ENCODE measurements at regions not wholly inside any gene's neighbourhood (a gene's known extent, or its start where the extent isn't known, plus 50 kb on each side); places are given as distances from the start of the nearest gene placed in this dataset.

DNA sequence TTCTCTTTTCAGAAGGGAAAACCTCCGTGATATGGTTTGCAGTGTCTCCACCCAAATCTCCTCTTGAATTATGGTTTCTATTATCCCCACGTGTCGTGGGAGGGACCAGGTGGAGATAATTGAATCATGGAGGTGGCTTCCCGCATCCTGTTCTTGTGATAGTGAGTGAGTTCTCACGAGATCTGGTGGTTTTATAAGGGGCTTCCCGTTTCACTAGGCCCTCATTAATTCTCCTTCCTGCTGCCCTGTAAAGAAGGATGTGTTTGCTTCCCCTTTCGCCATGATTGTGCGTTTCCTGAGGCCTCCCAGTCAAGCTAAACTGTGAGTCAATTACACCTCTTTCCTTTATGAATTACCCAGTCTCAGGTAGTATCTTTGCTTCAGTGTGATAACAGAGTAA lies 692.7 kb upstream of the GRM7 start:
- DNase-seq (ENCODE audit: low read depth) = no peak

DNA sequence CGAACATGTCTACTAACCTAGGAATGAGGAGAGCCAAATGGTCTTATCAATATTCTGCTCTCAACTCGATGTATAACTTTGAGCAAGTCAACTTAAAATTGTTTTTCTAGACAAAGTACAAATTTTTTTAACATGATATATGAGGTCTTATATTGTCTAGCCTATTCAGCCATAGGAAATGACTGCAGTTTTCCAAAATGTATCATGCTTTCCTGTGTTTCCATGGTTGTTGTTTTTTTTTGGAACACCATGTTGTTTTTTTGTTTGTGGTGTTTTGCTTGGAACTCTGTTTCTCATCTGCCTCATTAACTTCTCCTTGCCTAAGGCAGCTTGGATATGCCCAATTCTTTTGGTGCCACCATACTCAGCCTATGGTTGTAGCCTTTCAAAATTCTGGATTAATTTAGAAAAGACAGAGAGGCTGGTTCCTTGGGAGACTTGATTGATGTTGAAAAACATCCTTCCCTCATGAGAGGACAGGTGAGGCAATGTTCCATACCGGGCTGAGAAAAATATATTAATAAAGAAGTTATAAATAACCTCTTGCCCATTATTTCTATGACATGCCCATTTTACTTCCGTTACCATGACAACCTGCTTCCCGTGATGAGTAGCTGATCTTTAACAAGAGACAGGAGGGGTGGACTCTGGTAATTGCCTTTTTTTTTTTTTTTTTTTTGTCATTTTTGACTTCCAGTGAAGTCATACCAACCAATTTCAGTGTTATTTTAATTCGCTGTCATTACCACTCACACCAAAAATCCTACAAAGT lies 687.9 kb upstream of the GRM7 start:
- no peak for DNase-seq (ENCODE audit: low read depth)

DNA sequence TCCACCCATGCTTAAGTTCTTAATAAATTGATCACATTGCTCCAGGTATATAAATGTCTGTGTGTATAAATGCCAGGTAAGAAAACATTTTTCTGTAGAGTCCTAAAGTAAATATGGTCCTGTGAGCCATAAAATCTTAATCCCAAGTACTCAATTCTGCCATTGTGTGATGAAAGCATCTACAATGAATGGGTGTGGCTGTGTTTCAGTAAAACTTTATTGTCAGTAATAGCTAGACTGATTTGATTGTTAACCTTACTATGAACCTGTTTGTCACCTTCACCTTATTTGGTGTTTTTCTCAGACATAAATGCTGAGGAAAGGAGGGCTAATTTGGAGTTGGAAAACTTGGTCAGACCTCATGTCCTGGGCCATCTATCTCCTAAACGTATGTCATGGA lies 683.5 kb upstream of the GRM7 start:
- DNase-seq (ENCODE audit: low read depth) = no peak

GRCh38 chr3:6179761-6180160 lies 681.2 kb upstream of the GRM7 start:
- no peak for DNase-seq (ENCODE audit: low read depth)

DNA sequence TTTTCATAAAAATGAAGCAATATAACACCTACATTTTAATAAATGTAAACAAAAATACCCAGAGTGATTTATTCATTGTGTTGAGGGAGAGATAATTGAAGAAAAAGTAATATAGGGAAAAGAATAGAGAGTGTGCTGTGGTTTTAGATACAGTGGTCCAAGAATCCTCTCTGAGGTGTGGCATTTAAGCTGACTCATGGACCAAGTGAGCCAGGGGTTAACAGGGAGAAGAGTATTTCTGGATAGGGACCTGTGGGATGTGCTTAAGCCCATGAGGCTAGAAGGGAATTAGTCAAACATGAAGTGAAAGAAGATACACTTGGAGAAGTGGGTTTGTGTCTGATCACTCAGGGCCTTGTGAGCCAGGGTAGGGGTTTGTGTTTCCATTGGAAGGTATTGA lies 680.7 kb upstream of the GRM7 start:
- DNase-seq (ENCODE audit: low read depth) = no peak

DNA sequence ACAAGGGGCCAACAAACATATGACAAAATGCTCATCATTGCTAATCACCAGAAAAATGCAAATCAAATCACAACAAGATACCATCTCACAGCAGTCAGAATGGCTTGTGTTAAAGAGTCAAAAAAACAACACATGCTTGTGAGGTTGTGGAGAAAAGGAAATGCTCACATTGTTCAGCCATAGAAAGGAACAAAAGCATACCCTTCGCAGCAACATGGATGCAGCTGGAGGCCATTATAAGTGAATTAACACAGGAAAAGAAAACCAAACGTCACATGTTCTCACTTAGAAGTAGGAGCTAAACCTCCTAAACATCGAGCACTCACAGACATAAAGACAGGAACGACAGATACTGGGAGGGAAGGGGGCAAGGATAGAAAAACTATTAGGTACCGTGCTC lies 678.4 kb upstream of the GRM7 start:
- DNase-seq (ENCODE audit: low read depth) = no peak

DNA sequence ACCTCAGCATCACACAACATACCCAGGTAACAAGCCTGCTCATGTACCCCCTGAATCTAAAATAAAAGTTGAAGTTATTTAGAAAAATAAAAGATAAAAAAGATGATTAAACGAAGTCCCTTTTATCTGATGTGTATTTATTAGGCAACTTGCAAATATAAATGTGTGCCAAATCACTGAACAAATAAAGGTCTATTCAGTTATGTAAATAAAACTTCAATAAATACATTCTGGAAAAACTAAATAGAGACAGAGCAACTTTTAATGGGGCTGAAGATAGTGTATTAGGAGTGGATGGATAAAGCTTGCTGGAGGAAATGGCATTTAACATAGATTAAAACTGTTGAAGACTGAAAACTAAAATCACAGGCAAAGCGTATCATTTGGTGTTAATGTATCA lies 678.0 kb upstream of the GRM7 start:
- no peak for DNase-seq (ENCODE audit: low read depth)

- no peak for DNase-seq (ENCODE audit: low read depth)
These were observed 671.5 kb upstream of the GRM7 start for GRCh38 chr3:6189384-6189783.

- DNase-seq (ENCODE audit: low read depth) = no peak
These were observed 656.0 kb upstream of the GRM7 start for GRCh38 chr3:6204891-6205290.

DNA sequence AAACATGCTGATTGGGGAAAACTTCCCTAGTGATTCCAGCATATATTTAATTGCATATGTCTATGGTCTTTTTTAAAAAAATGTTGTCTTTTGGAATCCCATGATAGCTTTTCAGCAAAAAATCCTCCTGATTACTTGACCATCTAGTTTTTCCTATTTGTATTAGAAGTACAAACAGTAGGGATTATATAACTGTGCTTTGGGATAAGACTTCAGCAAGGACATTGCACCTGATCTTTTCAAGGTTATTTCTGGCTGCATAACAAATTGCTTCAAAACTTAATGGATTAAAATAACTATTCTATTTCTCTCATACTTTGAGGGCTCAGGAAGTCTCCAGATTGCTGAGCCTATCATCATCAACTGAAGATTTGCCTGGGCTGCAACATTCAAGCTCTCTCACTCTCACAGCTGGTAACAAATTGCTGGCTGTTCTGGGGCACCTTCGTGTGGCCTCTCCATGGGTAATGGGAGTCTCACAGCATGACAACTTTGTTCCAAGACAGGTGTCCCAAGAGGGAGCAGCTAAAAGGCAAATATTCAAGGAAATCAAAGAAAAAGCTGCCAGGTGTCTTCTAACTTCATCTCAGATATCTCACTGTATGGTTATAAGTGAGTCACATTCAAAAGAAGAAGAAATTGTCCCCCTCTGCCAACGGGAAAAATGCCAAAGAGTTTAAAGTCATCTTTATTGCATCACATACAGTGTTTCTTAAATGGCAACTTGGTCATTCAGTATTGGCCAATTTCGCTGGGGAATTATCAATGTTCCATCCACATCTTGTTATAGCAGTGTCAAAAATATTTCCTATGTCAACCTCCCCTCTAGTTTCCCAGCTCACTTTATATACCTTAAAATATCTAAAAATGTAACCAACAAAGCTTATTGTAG lies 644.5 kb upstream of the GRM7 start:
- DNase-seq (ENCODE audit: low read depth) = no peak

DNA sequence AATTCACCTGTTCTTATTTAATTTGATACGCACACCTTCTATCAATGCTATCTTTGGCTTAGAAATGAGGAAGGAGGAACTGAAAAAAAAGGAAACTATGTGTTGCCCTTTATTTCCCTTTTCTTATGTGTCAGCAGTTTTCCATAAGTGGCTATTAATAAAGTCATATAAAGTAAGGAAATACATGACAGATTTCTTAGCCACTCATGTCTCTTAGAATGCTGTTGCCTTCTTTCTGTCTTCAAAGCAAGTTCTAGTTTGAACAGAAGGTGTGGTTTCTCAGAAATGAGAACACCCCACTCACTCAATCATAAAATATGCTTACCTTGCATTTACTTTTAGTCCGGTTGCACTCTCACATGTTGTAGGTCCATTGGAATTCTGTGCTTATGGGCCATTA lies 640.5 kb upstream of the GRM7 start:
- no peak for DNase-seq (ENCODE audit: low read depth)

GRCh38 chr3:6222069-6222468 lies 638.8 kb upstream of the GRM7 start:
- DNase-seq (ENCODE audit: low read depth) = no peak

DNA sequence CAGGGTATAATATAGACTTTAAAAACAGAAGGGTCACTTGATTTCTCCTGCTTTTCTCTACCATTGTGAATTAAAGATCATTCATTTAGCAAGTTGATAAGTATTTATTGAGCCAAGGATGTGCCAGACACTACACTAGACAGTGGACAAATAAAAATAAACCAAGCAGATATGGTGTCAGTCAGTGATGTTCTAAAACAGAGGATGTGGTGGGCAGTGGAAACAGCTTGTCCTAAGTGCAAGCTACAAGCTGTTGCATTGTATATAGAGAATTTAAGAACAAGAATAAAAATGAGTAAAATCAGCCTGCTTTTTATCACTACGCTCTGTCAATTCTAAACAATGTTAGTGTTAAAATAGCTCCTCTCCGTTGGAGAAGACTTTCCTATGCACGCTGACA lies 637.3 kb upstream of the GRM7 start:
- no peak for DNase-seq (ENCODE audit: low read depth)

DNA sequence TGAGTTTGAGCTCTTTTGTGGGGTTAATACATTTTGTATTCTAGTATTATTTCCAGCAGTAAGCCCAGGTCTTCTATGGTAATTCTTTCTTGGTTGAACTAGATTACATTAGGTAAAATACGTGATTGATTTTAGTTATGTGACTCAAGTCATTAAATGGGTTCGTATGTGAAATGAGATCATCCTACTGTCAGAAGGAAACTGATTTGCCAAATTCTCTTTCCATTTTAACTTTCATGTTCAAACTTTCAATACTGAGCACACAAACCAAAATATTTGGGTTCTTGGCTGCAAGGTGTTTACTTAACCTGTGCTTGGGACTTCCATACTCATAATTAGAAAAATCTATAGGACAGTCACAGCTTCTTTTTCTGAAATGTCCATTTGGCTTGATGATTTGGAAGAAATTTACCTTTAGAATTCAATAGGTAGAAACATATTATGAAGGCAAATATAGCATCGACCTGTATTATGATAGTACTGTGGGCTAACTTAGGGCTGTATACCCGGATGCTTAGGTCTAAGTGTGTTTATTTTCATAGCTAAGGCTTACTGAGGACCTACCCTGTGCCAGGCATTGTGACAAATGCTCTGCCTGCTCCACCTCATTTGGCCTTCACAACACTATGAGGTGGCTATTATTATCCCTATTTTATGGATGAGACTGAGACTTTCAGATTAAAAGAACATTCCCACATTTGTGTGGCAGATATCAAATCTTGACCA lies 631.8 kb upstream of the GRM7 start:
- DNase-seq (ENCODE audit: low read depth) = no peak

DNA sequence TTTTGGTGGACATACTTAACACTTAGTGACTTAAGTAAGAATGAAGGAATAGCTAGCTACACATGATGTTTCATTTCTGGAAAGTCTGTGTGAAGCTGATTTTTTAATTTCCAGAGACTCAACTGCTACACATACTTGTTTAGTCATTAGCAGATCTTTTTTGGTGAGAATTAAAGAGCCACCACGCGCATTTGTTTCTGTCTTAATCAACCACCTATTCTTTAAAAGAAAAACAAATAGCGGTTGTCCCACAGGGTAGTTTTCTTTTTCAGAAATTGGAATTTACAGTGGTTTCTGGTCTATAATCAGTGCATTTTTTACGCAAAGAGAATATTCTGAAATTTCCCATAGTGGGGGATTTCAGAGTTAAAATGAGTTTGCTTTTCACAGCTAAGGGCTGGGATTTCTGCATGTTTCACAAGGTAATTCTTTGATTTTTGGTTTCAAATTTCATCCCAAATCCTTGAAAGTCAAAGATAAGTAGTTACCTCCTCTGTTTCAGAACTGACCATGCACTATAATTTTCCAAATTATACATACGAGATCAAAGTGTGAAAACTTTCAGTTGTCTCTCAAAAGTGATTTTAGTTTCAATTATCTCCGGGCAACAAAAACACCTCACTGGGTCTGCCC lies 631.0 kb upstream of the GRM7 start:
- no peak for DNase-seq (ENCODE audit: low read depth)

DNA sequence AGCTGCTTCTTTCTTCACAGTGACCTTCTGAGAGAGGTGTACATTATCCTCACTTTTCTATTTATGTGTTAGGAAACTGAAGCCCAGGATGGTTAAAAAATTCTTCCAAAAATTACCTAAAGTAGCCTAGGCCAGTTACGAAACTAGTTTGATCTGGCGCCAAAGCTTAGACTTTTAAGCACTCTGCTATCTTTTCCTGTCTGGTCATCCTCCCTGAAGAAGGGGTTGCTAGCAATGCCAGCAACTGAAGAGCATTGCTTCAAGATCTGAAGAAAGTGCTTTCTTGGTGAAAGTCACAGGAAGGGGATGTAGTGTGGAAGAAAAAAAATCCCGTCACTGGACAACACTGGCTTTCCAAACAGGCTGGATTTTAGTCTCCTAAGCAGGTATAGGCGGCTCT lies 618.8 kb upstream of the GRM7 start:
- DNase-seq (ENCODE audit: low read depth) = no peak

DNA sequence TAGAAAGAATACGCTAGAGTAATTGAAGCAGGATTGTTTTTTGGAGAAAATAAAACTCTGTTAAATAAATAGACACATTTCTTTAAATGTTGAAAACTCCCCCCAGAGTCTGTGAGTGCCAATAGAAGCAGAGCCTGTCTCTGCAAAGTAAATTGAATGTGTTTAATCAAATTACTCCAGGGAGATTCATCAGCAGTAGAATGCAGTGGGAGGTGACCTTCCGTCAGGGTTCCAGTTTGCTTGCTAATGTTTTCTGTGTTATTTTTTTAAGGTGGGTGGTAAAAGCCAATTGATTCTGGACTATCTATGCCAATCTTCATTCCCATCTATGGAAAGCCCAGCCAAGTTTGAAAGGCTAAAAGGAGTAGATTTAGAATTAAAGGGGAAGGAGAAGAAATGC lies 612.4 kb upstream of the GRM7 start:
- DNase-seq (ENCODE audit: low read depth) = no peak

DNA sequence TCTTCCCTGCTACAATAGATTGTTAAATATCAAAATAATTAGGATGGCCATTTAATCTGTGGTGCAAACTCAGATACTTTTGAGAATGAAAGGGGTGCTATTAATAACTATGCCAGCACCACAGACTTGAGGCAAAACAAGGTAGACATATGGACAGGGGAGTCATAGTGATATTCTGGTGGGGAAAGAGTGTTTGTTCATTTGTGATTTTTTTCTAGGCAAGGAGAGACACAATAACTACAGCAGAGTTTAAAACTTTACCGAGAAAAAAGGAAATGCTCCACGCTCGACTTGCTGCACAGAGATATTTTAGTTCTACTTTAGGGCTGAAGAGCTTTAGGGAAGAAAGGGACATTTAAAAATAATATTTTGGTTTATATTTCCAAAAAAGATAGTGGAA lies 611.2 kb upstream of the GRM7 start:
- DNase-seq (ENCODE audit: low read depth) = no peak

- DNase-seq (ENCODE audit: low read depth) = no peak
These were observed 610.7 kb upstream of the GRM7 start for GRCh38 chr3:6250167-6250566.

DNA sequence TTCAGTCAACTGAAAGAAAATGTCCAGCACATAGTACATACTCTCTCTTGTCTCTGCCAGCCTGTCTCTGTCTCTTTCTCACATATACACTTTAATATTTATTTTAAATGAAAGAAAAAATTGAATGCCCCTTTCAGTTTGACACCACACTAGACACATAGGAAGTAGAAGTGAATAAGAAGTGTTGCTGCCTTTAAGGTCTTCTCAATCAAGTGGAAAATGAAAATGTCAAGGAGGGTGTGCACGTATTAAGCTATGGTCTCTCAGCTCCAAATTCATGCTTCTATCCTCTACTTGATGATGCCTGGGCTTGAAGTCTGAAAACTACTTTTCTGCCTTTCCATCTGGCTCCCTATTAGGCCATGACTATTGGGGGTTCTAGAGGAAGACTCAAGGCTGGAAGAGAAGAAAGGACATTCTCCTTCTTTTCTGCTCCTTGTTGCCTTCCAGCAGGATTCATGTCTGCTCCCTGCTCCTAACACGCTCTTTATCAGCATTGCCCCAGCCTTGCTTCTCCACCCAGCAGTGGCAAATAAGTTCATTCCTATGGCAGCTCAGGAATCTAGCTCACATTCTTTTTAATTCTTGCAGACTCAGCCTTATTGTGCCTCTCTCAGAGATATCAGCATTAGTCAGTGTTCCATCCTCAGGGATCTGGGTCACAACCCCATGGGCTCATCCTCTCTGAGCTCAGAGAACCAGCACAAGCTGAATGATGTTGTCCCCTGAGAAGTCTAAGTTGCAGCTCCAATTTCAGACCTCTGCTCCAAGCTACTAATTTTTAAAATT lies 609.1 kb upstream of the GRM7 start:
- no peak for DNase-seq (ENCODE audit: low read depth)

- DNase-seq (ENCODE audit: low read depth) = no peak
These were observed 606.4 kb upstream of the GRM7 start for GRCh38 chr3:6254490-6254889.

Measured in myocyte (in vitro differentiated cells).